GM19328 (cell line): ENCODE measurements at regions not wholly inside any gene's neighbourhood (a gene's known extent, or its start where the extent isn't known, plus 50 kb on each side); places are given as distances from the start of the nearest gene placed in this dataset.

Experiments used
- ATAC-seq: cut with Tn5 transposase; IDR thresholded peaks from one replicate; pipeline ENCODE4 v1.9.1; 2021; ENCODE audit warnings: mild to moderate bottlenecking, moderate library complexity; ENCODE audit not compliant: unreplicated experiment

DNA sequence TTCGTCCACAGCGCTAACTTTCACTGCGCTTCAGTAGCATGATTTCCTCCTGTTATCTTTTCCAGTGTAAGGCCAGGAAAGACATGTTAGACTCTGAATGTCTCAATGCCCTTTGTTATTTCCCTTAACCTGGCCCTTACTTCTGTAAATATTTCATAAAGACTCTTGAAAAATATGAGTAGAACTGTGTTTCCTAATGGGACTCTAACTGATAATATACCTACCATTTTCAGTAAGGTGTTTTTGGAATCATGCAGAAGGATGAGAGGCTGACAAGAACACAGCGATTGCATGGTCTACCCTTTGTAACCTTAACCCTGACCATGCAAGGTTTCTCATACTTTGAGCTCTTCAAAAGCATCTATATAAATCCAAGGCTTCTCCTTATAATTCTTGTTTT lies 550.1 kb downstream of the SLITRK6 start:
- ATAC-seq: no peak

DNA sequence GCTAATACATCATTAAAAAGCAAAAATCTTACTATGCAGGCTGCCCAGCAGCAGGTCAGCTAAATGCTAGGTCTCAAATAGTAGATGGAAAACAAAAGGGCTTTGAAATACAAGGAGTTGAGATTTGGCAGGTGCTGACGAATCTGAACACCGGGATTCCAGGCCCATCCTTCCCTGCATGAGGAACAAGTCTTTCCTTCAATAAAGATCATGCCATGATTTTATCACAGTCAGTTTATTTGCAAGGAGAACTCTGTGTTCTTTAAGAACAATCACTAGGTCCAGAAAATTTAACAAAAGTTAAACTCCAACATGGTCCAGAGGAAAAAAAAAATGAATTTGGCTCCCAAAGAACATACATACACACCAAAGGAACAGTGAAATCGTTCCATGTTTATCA lies 551.4 kb downstream of the SLITRK6 start:
- no peak for ATAC-seq

- no peak for ATAC-seq
These were observed 555.4 kb downstream of the SLITRK6 start for GRCh38 chr13:85243831-85244230.

GRCh38 chr13:85241060-85241459 lies 558.2 kb downstream of the SLITRK6 start:
- ATAC-seq: no peak

GRCh38 chr13:85236413-85236812 lies 562.8 kb downstream of the SLITRK6 start:
- no peak for ATAC-seq

DNA sequence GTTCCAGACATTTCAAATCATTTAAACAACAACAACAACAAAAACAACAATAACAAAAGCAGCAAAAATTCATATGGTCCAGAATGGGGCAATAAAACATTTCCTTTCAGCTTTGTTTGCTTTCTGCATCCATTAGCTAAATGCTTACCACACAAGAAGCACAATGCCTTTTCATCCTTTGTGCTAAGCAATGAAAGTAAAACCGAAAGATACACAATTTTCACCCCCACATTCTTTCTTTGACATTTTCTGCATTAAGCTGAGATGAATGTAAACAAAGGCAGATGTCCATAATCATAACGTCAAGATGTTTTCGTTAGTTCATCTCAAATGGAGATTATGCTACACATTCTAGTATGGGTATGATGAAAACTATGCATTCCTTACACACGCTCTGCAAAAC lies 568.5 kb downstream of the SLITRK6 start:
- no peak for ATAC-seq

DNA sequence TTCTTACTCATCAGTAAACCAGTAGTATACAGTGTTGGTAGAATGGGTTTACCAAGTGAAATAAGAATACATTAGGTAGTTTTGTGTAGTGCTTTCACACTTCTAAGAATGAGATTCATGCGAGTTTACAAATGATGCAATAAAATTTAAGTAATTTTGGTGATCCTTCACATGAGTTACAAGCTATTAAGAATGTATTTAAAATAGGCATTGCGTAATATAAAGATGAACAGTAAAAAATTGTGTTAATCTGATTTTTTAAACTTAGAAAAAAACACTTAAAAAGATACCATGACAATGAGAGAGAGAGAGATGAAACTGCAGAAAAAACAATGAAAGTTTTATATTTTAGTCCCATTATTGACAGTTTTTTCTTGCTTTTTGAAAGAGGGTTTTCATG lies 570.5 kb downstream of the SLITRK6 start:
- no peak for ATAC-seq

DNA sequence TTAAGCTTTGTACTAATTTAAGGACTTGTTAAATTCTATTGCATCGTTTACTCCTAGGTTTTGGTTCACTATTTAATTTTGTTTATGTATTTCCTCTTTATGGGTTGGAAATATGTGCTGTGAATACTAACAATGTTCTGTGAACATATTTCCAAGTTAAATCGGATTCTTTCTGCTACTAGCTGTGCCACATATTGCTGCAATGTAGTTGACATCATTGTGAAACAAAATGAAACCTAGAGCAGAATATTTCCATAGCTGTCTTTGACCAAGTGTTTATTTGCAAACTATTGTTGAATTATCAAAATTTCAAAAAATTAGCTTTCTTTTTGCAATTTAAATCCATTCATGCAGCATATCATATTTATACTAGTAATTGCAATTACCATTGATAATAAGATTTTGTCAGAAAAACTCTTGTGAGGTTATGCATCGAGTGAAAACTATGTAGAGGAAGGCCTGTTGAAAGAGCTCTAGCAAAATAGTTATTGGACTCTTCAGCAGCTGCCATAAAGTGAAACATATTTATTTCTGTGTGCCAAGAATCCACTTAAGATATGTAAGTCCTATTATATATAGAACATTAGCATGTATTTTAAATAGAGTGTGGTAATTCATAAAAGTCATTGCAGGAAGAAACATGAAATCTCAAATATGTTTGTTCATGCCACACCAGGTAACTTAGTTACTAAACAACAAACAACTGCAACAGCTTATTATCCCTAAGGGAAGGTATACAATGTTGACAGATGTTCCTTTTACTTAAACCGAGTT lies 575.1 kb downstream of the SLITRK6 start:
- no peak for ATAC-seq

DNA sequence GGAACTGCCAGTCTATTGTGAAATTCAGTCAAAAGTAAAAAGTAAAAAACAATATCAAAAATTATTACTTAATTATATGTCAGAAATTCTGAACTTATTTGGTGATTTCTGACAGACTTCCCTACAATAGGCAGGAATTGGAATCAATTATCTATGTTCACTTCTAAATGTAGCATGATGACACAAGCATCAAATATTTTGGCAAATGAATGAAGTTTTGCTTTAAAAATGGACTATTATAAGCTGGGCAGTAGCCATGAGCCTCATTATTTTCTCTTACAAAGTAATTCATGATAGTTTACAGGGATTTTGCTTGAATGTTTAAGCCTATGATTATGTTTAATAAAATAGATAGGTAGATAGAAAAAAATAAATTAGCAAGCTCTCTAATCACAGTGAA lies 582.6 kb downstream of the SLITRK6 start:
- no peak for ATAC-seq

DNA sequence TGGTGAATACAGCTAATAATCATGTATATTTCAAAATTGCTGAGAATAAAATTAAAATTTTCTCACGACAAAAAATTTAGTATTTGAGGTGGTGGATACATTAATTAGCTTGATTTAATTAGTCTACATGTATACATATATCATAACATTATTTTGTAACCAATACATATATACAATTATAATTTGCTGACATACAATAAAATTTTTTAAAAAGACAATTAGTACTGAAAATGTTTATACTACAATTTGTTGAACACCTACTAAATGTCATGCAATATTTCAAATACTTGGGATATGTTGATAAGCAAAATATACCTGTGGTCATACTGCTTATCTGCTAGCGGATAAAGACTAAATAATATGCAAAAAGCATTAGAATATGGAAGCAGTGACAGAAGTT lies 586.5 kb downstream of the SLITRK6 start:
- no peak for ATAC-seq

- no peak for ATAC-seq
These were observed 594.4 kb downstream of the SLITRK6 start for GRCh38 chr13:85204668-85205344.

DNA sequence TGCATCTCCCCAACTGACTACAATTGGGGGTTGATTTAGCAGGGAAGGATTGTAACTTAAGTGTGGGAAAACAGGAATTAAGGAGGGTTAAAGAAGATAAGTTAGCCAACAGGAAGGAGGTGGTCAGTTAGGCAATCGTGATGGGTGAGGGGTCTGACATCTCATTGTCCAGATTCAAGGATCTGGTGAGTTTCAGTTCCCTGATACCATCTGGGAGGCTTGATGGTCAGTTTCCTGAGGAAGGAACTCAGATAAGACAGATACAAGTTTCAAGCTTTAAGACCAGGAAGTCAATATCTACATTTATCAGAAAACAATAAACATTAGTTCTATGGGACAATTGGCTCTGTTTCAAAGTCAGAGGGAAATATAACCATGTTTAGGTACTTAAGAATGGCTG lies 601.8 kb downstream of the SLITRK6 start:
- ATAC-seq: no peak

DNA sequence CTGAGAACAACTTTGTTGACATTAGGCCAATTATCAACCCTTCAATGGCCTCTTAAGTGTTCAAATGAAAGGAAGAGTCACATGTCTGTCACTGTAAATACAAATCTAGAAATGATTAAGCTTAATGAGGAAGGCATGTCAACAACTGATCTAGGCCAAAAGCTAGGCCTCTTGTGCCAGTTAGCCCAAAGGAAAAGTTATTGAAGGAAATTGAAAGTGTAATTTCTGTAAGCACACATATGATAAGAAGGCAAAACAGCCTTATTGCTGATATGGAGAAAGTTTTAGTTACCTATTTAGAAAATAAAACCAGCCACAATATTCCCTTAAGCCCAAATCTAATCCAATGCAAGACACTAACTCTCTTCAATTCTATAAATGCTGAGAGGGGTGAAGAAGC lies 604.7 kb downstream of the SLITRK6 start:
- no peak for ATAC-seq

DNA sequence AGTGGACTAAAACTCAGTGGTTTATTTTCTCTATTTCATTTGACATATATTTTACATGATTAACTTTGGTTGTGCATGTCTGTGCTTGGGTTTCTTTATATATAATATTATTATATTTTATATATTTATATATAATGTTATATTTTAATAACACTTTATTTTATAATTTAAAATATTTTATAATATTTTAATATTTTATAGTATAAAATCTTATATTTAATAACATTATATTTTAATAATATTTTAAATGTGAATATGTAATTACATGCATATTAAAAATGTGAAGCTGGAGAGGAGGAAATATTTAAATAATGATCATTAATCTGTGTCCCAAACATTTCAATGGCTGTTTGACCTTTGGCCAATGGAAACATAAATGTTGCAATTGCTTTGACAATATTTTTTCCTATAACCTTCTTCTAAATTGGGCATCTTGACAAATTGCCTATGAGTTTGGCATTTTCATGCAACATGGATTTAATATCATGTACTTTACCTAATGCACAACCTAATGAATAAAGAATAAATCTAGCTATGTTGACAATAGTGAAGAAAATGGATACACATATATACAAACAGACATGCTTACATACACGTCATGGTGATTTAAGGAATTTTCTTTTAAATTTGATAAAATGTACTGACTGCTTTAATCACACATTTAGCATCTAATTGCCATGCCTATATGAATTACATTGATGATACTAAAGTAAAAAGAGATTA lies 607.1 kb downstream of the SLITRK6 start:
- ATAC-seq: no peak

- no peak for ATAC-seq
These were observed 612.7 kb downstream of the SLITRK6 start for GRCh38 chr13:85186356-85187045.

DNA sequence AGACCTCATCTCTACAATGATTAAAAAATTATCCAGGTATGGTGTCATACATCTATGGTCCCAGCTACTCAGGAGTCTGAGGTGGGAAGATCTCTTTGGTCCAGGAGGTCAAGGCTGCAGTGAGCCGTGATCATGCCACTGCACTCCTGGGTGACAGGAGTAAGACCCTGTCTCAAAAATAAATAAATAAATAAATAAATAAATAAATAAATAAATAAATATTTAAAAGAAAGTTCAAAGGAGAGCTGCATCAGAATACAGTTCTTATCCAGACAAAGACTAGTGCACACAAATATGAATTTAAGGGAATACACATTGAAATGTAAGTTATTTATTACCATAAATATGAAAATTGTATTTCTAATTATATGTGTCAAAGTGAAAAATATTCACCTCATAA lies 624.9 kb downstream of the SLITRK6 start:
- no peak for ATAC-seq

- ATAC-seq: no peak
These were observed 628.8 kb downstream of the SLITRK6 start for GRCh38 chr13:85170372-85170771.

DNA sequence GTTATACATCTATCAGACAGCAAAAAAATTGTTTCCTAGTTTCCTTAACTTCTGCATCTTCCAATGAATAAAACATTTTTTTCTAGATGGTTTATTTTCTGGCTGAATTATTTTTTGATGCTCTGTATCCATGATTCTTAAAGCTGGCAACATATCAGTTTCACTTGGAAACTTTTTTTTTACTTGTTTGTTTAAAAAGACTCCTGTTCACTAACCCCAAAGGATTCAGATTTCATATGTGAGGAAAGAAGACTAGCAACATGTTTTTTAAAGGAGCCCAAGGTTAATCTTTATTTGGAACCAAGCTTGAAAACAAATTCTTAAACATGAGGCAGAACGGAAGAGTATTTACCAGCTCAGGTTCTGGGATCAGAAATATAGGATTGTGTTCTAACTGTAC lies 632.3 kb downstream of the SLITRK6 start:
- no peak for ATAC-seq

DNA sequence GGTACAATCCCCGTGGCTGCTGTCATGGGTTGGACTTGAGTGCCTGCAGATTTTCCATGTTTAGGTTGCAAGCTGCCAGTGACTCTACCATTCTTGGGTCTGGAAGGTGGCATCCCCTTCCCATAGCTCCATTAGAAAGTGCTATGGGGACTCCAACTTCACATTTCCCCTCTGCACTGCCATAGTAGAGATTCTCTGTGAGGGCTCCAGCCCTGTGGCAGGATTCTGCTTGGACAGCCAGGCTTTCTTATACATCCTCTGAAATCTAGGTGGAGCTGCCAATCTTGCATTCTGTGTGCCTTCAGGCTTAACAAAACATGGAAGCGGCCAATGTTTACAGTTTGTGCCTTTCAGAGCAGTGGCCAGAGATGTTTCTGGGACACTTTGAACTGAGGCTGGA lies 636.2 kb downstream of the SLITRK6 start:
- no peak for ATAC-seq

DNA sequence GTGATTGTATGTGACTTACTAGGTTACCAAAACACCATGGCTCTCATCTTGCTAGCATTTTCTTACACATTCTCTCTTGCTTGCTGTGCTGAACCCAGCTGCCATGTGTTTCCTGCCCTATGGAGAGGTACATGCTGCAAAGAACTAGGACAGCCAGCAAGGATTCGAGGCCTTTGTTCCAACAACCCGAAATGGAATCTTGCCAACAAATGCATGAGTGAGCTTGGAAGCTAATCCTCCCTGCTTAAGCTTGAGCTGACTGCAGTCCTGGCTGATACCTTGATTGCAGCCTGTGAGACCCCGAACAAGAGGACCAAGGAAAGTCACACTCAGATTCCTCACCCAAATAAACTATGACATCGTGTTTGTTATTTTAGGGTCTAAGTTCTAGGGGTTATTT lies 651.2 kb downstream of the SLITRK6 start:
- ATAC-seq: no peak

GRCh38 chr13:85142351-85142927 lies 656.8 kb downstream of the SLITRK6 start:
- ATAC-seq: no peak
